22Rv1 (cell line): ENCODE measurements at regions not wholly inside any gene's neighbourhood (a gene's known extent, or its start where the extent isn't known, plus 50 kb on each side); places are given as distances from the start of the nearest gene placed in this dataset.

ENCODE experiments used
- CTCF ChIP-seq: fragments of 450-650 bp; IDR thresholded peaks from 2 replicates; pipeline ENCODE4 v1.5.1; 2017; ENCODE audit warnings: mild to moderate bottlenecking
- ZFX ChIP-seq: fragments of 450-650 bp; IDR thresholded peaks from 2 replicates; pipeline ENCODE4 v1.6.1; 2017; ENCODE audit warnings: antibody characterized with exemption, borderline replicate concordance

GRCh38 chr3:35484929-35485530 is 154.3 kb upstream of the ARPP21 start:
- TF ChIP-seq CTCF (no peak), ZFX (no peak)
